Stimulated activated CD4-positive, alpha-beta T cell treated with anti-CD3 and anti-CD28 coated beads, Interleukin-15, amount 100 ng/mL, for 24 hours (primary cell): ENCODE measurements at regions not wholly inside any gene's neighbourhood (a gene's known extent, or its start where the extent isn't known, plus 50 kb on each side); places are given as distances from the start of the nearest gene placed in this dataset.
"Not testable (repeated sequence)": the region's sequence is repeated elsewhere in the genome, so short reads cannot be mapped to it uniquely, and the experiment has no call there.

Experiments
- DNase-seq: peaks from one replicate; pipeline ENCODE4 v3.0.0-alpha.2; 2020

DNA sequence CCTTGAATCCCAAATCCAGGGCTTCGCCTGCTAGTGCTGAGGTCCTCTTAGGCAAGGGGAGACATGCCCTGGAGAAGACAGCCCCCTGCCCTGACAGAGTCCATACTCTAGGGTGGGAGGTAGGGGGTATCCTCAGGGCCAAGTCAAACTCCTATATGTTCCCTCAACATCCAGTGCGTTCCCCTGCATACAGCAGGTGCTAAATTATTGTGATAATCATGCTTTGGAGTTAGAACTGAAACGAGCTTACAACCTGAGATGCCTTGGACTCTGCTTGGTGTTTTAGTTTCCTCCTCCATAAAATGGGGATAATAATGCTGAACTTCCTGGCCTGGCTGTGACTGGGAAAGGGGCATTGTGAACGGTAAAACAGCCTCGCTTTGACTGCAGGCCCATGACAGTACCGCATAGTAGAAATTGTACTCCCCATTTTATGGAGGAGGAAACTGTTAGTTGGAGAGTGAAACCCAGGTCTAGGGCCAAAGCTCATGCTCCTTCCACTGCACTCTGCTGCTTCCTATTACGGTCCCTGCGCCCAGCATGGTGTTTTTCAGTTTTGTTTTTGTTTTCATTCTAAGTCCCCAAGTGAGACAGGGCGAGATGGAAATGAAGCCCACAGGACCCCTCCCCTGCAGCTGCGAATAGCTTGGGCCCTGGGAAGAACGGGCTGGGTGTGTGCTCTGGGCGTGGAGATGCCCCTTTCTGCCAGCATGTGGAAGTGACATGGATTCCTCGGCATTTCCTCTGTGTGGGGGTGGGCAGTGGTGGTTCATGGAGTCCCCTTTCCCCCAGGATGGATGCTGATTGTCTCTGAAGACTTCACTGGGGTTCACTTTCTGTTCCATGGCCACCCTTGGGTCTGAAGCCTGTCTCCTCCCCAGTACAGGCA is 162.5 kb downstream of the VEGFA start:
- no peak for DNase-seq

DNA sequence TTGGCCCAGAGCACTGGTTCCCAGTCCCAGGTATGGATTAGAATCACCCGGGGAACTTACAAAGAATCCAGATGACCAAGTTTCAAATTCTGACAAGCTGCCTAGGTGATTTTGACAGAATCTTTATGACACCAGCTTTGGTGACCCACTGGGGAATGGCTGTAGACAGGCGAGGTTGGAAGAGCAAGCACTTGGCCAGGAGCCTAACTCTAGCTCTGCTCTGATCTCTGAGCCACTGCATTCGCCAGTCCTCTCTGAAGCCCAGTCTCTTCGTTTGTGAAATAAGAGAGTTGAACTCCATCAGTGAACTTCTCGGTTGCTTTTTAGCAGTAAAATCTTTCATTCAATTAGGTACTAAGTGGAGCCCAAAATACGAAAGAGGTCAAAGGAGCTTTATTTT is 161.2 kb downstream of the VEGFA start:
- DNase-seq: no peak

DNA sequence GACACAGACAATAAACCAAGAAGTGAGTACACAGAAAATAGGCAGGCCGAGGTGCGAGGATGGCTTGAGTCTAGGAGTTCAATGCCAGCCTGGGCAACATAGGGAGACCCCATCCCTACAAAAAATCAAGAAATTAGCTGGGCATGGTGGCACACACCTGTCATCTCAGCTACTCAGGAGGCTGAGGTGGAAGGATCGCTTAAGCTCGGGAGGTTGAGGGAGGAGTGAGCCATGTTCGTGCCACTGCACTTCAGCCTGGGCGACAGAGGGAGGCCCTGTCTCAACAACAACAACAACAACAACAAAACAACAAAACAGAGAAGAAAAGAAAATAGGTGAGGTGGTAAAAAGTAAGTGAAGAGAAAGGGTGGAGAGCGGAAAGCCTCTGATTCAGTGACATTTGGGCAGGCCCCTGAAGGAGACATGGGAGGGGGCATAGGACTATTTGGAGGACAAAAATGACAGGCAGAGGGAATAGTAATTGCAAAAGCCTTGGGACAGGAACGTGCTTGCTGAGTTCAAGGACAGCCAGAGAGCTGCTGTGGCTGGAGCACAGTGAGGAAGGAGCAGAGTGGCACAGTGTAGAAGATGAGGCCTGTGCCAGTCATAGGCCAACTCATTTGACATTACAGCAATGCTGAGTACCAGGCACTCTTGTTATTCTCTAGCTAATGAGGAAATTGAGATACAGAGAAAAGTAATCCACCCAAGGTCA is 160.6 kb downstream of the VEGFA start:
- DNase-seq: no peak

GRCh38 chr6:43929511-43929910 is 159.5 kb downstream of the VEGFA start:
- no peak for DNase-seq

GRCh38 chr6:43927532-43928210 is 157.7 kb downstream of the VEGFA start:
- no peak for DNase-seq

DNA sequence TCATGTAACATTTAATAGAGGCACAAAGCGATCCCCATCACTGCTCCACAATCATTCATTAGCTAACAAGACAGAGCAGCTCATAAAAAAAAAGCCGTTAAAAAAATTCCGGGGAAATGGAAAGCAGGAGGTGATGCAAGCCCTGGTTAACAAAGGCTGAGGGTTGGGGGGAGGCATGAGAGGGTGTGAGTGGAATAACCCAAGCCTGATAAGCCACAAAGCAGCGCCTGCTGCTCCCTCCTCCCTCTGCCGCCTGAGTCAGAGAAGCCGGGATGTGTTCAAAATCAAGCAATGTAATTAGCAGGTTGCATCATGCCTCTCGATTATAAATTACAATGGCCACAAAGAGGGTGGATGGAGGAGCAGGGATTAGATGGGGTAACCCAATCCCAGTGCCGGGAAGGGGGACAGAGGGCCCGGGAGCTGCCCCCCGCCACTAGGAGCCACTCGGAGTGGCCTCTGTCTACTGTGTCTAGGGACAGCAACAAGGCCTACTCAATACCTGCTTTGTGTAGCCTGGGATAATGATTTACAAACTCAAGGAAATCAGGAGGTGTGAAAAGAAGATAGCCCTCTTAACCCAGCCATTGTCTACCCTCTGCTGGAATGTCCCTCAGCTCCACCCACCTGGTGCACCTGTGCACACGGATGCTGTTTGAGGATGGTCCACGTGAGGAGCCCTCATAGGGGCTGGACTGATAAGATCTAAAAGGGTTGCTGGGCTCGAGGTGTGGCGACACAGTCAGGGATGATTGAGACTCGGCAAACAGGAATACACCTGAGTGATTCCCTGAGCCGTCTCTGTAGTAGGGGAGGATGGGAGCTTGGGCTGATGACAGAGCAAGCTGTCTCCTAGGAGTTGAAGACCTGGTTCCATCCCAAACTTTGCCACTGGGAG is 156.9 kb downstream of the VEGFA start:
- no peak for DNase-seq

GRCh38 chr6:43925636-43926139 is 155.7 kb downstream of the VEGFA start:
- not testable (repeated sequence) for DNase-seq

DNA sequence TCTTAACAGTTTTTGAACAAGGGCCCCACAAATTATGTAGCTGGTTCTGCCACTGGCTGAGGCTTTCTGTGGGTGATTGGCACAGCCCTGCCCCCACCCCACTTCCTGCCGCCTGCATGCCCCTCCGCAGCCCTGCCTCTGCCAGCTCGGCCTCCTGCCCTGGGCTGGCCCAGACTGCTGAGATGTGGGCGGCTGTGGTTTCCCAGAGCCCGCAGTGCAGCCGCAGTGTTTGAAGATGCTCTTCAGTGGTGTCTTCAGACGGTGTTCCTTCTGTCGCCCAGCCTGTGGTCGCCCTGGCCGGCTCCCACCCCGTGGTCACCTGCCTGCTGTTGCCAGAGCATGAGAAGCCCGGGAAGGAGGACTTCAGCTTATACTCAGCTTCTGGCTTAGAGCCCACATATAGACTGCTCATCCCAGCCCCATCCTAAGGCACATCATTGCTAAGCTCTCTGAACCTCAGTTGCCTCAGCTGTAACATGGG is 154.3 kb downstream of the VEGFA start:
- peak; percentile 71 for DNase-seq

- no peak for DNase-seq
Measured at GRCh38 chr6:43923376-43924221, 153.6 kb downstream of the VEGFA start.

DNA sequence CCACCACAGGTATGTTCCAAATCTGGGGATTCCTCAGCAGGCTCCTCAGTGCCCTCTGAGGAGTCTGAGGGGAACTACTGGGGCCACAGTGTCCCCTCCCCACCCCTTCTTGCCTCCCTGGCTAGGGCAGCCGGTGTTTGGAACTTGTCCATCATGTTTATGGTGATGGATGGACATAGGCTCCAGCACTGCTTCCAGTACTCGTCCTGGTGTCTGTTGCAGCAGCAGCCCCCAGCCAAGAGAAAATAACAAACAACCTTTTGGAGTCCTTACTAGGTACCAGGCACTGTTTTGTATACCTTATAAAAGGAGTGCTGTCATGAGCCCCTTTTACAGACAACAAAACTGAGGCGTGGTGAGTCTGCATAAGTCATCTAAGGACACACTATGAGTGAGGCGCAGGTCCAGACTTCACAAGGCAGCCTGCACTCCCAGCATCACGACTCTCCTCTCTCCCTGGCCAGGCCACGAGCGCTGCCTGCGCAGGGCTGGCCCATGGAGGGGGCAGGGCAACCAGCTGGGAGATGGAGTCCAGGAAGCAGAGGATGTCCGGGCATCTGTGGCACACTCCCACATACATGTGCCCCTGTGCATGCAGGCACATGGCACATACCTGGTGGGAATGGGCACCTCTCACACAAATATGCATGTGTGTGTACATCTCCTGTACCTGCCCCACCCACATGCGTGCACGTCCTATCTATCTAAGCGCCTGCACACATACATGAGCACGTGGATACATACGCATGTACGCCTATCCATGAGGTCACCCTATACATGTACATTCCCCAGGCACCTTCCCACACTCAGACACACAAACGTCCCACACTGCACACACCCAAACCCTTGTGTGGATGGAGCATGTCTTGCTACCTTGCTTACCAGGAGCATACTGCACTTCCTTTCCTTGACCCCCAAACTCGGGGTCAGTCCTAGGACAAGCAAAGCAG is 152.7 kb downstream of the VEGFA start:
- DNase-seq: no peak

DNA sequence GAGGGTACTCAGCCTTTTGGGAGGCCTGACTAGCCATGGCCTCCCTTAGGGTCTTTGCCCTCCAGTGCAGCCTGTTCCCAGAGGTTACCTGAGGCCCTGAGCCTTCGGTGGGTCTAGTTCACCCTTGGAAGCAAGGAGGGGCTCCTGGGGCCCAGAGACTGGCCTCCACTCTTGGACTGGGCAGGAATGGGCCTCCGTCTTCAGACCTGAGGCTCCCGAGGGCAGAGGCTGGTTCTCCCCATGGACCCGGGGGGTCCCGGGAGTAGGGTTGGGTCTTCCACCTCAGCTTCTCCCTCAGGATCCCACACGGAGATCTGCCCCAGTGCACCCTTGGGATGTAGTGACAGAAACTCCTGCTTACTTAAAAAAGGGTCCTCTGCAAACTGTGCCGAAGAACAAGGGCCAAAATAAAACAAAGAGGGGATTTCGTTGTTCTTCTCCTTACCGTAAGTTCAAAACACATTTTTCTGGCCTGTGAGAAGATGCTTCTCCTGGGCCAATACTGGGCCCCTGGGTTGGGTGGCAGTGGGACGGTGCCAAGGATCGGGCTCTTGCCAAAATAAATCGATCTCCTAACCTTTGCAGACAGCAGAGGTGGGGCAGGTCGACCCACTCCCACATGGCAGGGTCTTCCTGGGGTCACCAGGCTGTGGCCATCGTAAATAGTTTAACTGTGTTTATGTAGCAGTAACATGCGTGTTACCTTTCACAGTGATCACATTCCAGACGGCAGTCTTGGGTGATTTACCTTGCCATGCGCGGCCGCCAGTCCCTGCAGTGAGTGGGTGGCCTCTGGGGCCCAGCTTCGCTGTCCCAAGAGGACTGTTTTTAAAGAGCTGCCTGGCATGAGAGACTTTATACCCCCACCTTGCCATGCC is 151.8 kb downstream of the VEGFA start:
- no peak for DNase-seq

- no peak for DNase-seq
Measured at GRCh38 chr6:43921039-43921438, 151.0 kb downstream of the VEGFA start.

GRCh38 chr6:43919774-43920173 is 149.8 kb downstream of the VEGFA start:
- no peak for DNase-seq

- DNase-seq: no peak
Measured at GRCh38 chr6:43917878-43918382, 147.9 kb downstream of the VEGFA start.

- DNase-seq: no peak
Measured at GRCh38 chr6:43916924-43917877, 147.2 kb downstream of the VEGFA start.

DNA sequence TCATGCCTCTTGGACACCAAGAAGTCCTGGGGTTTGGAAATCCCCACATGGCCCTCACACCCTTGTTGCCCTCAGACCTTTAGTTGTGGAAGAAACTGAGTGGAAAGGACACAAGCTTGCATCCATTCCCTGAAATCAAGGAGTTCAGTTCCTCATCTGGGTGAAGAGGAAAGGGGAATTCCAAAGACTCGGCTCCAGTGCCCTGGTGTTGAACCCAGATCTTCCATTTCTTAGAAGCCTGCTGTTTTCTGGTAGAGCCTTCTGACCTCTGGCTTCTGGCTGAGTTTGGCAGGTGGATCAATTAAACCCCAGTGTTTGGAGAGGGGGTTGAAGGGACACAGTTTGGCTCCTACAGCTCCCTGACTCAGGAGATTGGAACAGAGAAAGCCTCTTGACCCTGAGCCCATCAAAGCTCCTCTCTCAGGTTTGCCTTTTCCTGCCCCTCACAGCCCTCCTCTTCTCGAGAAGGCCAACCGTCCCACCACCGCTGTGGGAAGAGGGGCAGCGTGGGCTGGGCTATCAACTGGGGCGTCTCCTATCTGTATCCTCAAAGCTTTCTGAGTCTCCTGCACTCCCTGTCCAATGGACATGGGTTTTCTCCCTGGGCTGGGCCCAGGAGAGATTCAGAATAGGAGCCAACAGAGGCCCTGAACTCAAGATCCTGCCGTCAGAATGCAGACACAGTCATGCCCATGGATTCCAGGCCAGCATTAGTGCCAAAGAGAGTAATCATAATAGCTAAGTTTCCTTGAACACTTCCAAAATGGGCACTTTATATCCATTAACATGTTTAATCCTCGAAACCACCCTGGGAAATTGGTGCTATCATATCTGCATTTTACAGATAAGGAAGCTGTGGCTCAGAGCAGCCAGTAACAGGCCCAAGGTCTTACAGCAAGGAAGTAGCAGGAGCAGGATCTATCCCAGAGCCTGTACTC is 146.2 kb downstream of the VEGFA start:
- no peak for DNase-seq
